Type B pancreatic cell (in vitro differentiated cells): ENCODE measurements at regions not wholly inside any gene's neighbourhood (a gene's known extent, or its start where the extent isn't known, plus 50 kb on each side); places are given as distances from the start of the nearest gene placed in this dataset.

Source experiments
- DNase-seq: peaks from one replicate; pipeline ENCODE4 v3.0.0; 2021; ENCODE audit warnings: mixed read lengths; ENCODE audit not compliant: unreplicated experiment; ENCODE audit errors: extremely low spot score
- H3K27ac Mint-ChIP-seq: 2 replicates; pipeline ENCODE4 v1.8.0; 2021; ENCODE audit warnings: mild to moderate bottlenecking, mixed read lengths
- H3K27me3 Mint-ChIP-seq: 2 replicates; pipeline ENCODE4 v1.8.0; 2021; ENCODE audit warnings: mixed read lengths
- H3K36me3 Mint-ChIP-seq: 2 replicates; pipeline ENCODE4 v1.8.0; 2021; ENCODE audit warnings: mixed read lengths
- H3K4me1 Mint-ChIP-seq: one replicate; pipeline ENCODE4 v1.8.0; 2021; ENCODE audit warnings: mixed read lengths; ENCODE audit not compliant: unreplicated experiment
- H3K4me3 Mint-ChIP-seq: 2 replicates; pipeline ENCODE4 v1.8.0; 2021; ENCODE audit warnings: mild to moderate bottlenecking, mixed read lengths
- H3K9me3 Mint-ChIP-seq: 2 replicates; pipeline ENCODE4 v1.8.0; 2021; ENCODE audit warnings: mixed read lengths
- CTCF ChIP-seq: fragments of 200-600 bp; sonication (generic); conservative IDR thresholded peaks from 2 replicates; pipeline ENCODE4 v1.5.0; 2021; ENCODE audit warnings: antibody characterized with exemption, mild to moderate bottlenecking

DNA sequence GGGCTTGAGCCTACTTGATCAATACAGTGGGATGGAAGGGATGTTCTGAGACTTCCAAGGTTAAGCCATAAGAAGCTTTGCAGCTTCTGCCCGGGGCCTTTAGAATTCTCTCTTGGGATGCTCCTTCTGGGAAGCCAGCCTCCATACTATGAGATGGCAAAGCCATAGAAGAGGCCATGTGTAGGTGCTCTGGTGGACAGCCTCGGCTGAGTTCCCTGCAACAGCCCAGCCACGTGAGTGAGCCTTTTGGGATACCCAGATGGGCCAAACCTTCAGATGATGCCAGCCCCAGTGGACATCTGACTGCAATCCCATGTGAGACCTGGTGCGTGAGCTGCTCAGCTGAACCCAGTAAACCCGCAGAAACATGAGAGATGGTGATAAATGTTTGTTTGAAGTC is 370.6 kb downstream of the RPS24 start:
- Mint-ChIP-seq H3K36me3 (no peaks in the 10 kb centered on the region), H3K4me1 (peaks cover 25% of the 10 kb centered on the region), H3K4me3 (no peak overlapping the region), H3K27me3 (peaks cover 4% of the 10 kb centered on the region), H3K9me3 (no peaks in the 10 kb centered on the region), H3K27ac (no peak overlapping the region)
- DNase-seq, result no peak
- TF ChIP-seq CTCF, result no peak

DNA sequence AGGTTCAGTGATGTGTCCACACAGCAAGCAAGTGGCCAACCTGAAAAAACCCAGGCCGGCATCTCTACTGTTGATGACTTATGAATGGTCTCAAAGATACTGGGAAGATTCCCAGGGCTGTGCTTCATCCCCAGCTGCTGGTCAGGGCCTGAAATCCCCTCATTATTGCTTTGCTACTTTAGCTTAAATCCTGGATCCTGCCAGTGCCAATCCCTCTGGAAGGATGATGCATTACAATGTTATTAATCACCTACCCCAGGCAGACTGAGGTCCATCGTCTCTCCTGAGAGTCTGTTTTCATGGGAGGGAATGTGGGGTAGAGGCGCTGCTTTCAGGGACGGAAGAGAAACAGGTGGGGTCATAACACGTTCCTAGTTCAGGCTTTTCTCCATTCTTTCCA is 371.6 kb downstream of the RPS24 start:
- Mint-ChIP-seq H3K4me1 (peaks cover 25% of the 10 kb centered on the region), H3K27me3 (peaks cover 4% of the 10 kb centered on the region), H3K27ac (no peak overlapping the region), H3K36me3 (no peaks in the 10 kb centered on the region), H3K4me3 (no peak overlapping the region), H3K9me3 (no peaks in the 10 kb centered on the region)
- no peak for DNase-seq
- TF ChIP-seq CTCF, result no peak

DNA sequence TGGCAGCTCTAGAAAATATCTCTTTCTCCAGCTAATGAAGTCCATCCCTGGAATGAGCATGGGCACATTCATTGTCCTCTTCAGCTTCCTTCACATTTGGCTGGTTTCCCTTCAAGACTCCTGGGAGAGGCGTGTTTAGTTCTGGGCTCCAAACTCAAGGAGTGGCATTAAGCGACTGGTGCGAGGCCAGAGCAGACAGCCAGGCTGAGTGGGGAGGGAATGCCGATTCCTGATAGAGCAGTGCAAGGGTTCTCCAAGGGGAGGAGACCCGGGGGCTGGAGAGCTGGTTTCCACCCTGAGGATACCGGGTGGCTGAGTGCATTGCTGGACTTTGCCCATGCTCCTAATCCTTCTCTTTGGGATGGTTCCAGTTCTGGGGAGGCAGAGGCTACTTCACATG is 372.1 kb downstream of the RPS24 start:
- Mint-ChIP-seq H3K9me3 (no peaks in the 10 kb centered on the region), H3K27me3 (peaks cover 4% of the 10 kb centered on the region), H3K4me1 (peaks cover 26% of the 10 kb centered on the region), H3K36me3 (no peaks in the 10 kb centered on the region), H3K4me3 (peak overlapping the region; percentile 86), H3K27ac (no peak overlapping the region)
- TF ChIP-seq CTCF, result no peak
- DNase-seq, result no peak

DNA sequence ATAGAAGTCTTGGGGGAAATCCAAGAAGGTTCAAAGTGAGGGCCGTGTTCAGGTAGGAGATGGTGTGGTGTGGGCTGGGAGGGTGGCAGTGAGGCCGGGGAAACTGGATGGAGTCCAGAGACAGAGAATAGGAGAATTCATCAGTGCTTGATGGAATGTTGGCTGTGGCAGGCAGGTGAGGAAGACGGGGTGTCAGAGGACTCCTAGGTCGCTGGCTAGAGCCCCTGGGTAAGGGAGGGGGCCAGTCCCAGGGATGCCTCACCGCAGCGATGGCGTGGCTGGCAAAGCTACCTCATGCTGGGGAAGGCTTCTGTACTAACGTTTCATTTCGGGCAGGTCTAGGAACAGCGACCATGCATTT is 373.0 kb downstream of the RPS24 start:
- DNase-seq, result no peak
- no peak for TF ChIP-seq CTCF
- Mint-ChIP-seq H3K27me3 (peaks cover 4% of the 10 kb centered on the region), H3K36me3 (no peaks in the 10 kb centered on the region), H3K4me3 (peak overlapping the region; percentile 86), H3K4me1 (peaks cover 31% of the 10 kb centered on the region), H3K9me3 (no peaks in the 10 kb centered on the region), H3K27ac (peak overlapping the region; percentile 87)

DNA sequence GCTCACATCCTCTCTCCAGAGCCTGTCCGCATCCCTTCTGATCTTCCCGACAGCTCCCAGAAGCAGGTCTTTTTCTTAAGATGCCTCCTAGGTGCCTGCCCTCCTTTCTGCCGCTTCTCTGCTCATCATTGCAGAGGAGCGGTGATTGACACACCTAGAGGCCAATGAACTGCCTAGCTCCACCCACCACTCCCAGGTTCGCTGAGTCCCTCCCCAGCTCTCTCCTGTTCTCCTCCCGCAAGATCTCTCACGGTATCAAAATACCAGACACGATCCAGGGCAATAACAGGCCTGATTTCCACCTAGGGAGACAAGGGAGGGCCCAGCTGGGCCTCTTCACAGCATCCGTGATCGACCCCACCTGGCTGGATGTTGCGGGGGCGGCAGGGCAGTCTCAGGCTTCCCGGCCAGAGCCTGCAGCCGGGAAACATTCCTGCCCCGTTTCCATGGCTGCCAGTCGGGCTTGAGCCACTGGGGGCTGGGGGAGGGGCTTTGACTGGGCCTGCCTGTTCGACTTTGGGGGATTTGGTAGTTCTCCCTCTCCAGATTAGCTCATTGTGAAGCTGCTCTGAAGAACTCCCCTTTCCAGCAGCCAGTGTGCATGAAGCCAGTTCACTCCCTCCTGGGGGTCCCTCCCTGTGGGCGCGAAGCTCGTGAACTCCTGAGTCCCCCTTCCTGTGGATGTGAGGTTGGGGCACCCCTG is 373.5 kb downstream of the RPS24 start:
- H3K36me3 Mint-ChIP-seq, result no peaks in the 10 kb centered on the region
- H3K4me3 Mint-ChIP-seq, result peak overlapping the region; percentile 86
- peak; percentile 88 for DNase-seq
- peaks cover 4% of the 10 kb centered on the region for H3K27me3 Mint-ChIP-seq
- no peaks in the 10 kb centered on the region for H3K9me3 Mint-ChIP-seq
- peak overlapping the region; percentile 87 for H3K27ac Mint-ChIP-seq
- TF ChIP-seq CTCF, result peak; percentile 28
- peaks cover 28% of the 10 kb centered on the region for H3K4me1 Mint-ChIP-seq

- no peak for DNase-seq
- peaks cover 36% of the 10 kb centered on the region for H3K4me1 Mint-ChIP-seq
- no peak for TF ChIP-seq CTCF
- H3K27me3 Mint-ChIP-seq, result peaks cover 4% of the 10 kb centered on the region
- no peaks in the 10 kb centered on the region for H3K9me3 Mint-ChIP-seq
- H3K27ac Mint-ChIP-seq, result no peak overlapping the region
- H3K4me3 Mint-ChIP-seq, result peak overlapping the region; percentile 86
- H3K36me3 Mint-ChIP-seq, result no peaks in the 10 kb centered on the region
Observed at GRCh38 chr10:78407966-78408365, 374.3 kb downstream of the RPS24 start.
